Mesothelial cell of epicardium (in vitro differentiated cells): ENCODE measurements at regions not wholly inside any gene's neighbourhood (a gene's known extent, or its start where the extent isn't known, plus 50 kb on each side); places are given as distances from the start of the nearest gene placed in this dataset.
A peak's percentile ranks its signal among the peaks of the same experiment; 100 is the strongest.
"Not testable (repeated sequence)": the region's sequence is repeated elsewhere in the genome, so short reads cannot be mapped to it uniquely, and the experiment has no call there.

Experiments used
- DNase-seq, 2 experiments: peaks; one replicate each; pipeline ENCODE4 v3.0.0; 2021; ENCODE audit warnings: low spot score in 2 of 2; ENCODE audit not compliant: unreplicated experiment in 2 of 2
- H3K27ac Mint-ChIP-seq: 2 replicates; pipeline ENCODE4 v1.8.0; 2021; ENCODE audit warnings: mixed read lengths
- H3K27me3 Mint-ChIP-seq: 2 replicates; pipeline ENCODE4 v1.8.0; 2021; ENCODE audit warnings: low read depth, mixed read lengths
- H3K36me3 Mint-ChIP-seq: 2 replicates; pipeline ENCODE4 v1.8.0; 2021; ENCODE audit warnings: mixed read lengths
- H3K4me1 Mint-ChIP-seq: 2 replicates; pipeline ENCODE4 v1.8.0; 2021; ENCODE audit warnings: mixed read lengths
- H3K4me3 Mint-ChIP-seq: 2 replicates; pipeline ENCODE4 v1.8.0; 2021; ENCODE audit warnings: mild to moderate bottlenecking, moderate library complexity, mixed read lengths
- H3K9me3 Mint-ChIP-seq: 2 replicates; pipeline ENCODE4 v1.8.0; 2021; ENCODE audit warnings: mixed read lengths
- TF ChIP-seq, protein P1 (sequence below): fragments of 200-600 bp; sonication (generic); IDR thresholded peaks from one replicate; pipeline ENCODE4 v1.5.0; 2021; ENCODE audit warnings: antibody characterized with exemption; ENCODE audit not compliant: unreplicated experiment

DNA sequence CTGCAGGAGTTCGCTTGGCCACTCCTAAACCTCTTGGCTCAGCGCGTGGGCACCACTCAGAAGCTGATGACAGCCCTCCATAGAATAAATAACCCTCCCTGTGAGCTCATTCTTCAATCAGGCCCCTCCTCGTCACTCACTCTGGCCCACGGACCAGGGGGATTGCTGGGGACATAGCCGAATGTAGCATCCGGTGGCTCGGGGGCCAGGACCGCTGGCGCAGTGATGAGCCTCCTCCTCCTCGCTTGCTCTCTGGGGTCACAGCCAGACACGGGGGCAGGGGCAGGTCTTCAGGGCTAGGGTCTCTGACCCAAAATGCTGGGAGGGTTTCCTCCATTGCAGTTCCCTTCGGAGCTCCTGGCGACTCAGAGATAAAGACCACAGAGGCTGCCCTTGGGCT lies 79.9 kb downstream of the TFAP2C start:
- DNase-seq = no peak
- H3K27ac Mint-ChIP-seq = no peak overlapping the region
- H3K9me3 Mint-ChIP-seq = no peaks in the 10 kb centered on the region
- H3K27me3 Mint-ChIP-seq = peaks cover 1% of the 10 kb centered on the region
- no peaks in the 10 kb centered on the region for H3K36me3 Mint-ChIP-seq
- TF ChIP-seq, protein P1, sequence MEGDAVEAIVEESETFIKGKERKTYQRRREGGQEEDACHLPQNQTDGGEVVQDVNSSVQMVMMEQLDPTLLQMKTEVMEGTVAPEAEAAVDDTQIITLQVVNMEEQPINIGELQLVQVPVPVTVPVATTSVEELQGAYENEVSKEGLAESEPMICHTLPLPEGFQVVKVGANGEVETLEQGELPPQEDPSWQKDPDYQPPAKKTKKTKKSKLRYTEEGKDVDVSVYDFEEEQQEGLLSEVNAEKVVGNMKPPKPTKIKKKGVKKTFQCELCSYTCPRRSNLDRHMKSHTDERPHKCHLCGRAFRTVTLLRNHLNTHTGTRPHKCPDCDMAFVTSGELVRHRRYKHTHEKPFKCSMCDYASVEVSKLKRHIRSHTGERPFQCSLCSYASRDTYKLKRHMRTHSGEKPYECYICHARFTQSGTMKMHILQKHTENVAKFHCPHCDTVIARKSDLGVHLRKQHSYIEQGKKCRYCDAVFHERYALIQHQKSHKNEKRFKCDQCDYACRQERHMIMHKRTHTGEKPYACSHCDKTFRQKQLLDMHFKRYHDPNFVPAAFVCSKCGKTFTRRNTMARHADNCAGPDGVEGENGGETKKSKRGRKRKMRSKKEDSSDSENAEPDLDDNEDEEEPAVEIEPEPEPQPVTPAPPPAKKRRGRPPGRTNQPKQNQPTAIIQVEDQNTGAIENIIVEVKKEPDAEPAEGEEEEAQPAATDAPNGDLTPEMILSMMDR = no peak
- peaks cover 13% of the 10 kb centered on the region for H3K4me1 Mint-ChIP-seq
- no peak overlapping the region for H3K4me3 Mint-ChIP-seq

DNA sequence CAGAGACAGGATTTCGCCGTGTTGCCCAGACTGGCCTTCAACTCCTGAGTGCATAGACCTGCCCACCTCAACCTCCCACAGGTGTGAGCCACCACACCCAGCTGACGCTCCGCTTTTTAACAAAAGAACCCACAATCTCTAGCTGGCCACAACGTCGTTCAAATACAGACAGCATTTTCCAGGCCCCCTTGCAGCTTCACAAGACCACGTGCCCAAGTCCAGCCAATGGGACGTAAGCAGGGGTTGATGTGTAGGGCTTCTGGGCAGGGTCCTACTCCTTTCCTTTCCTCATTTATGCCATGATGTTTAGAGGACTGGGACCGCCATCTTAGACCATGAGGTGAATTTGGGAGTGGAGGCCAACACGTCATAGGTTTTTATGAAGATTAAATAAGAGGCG lies 81.0 kb downstream of the TFAP2C start:
- peaks cover 1% of the 10 kb centered on the region for H3K27me3 Mint-ChIP-seq
- TF ChIP-seq, protein P1 = no peak
- DNase-seq = no peak
- no peaks in the 10 kb centered on the region for H3K36me3 Mint-ChIP-seq
- H3K9me3 Mint-ChIP-seq = no peaks in the 10 kb centered on the region
- H3K4me1 Mint-ChIP-seq = peaks cover 13% of the 10 kb centered on the region
- no peak overlapping the region for H3K4me3 Mint-ChIP-seq
- no peak overlapping the region for H3K27ac Mint-ChIP-seq

DNA sequence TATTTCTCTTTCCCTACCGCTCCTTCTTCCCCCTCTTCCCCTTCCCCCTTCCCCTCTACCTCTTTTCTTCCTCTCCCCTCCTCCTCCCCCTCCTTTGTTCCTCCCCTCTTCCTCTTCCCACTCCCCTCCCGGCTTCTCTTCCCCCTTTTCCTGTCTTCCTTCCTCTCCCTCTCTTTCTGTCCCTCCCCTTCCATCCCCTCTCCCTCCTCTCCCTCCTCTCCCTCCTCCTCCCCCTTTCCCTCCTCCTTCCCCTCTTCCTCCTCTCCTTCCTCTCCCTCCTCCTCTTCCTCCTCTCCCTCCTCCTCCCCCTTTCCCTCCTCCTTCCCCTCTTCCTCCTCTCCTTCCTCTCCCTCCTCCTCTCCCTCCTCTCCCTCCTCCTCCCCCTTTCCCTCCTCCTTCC lies 81.5 kb downstream of the TFAP2C start:
- not testable (repeated sequence) for H3K36me3 Mint-ChIP-seq, DNase-seq, H3K9me3 Mint-ChIP-seq, H3K4me3 Mint-ChIP-seq, H3K27me3 Mint-ChIP-seq, H3K27ac Mint-ChIP-seq
- H3K4me1 Mint-ChIP-seq = peaks cover 13% of the 10 kb centered on the region

DNA sequence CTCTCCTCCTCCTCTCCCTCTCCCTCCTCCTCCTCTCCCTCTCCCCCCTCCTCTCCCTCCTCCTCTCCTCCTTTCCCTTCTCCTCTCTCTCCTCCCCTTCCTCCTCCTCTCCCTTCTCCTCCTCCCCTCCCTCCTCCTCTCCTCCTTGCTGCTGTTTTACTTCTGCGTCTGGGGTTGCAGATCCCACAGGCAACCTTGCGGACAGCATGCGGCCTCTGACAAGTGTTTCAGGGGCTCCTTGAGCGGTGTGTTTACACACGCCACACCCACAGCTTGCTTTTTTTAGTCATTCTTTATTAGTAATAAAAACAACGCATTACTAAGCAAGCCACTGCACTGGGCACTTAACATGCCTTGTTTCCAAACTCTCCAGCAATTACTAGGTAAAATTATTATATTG lies 81.9 kb downstream of the TFAP2C start:
- DNase-seq = no peak
- H3K9me3 Mint-ChIP-seq = no peaks in the 10 kb centered on the region
- TF ChIP-seq, protein P1 = no peak
- H3K27me3 Mint-ChIP-seq = peaks cover 1% of the 10 kb centered on the region
- H3K27ac Mint-ChIP-seq = peak overlapping the region; percentile 88
- no peaks in the 10 kb centered on the region for H3K36me3 Mint-ChIP-seq
- peaks cover 13% of the 10 kb centered on the region for H3K4me1 Mint-ChIP-seq
- no peak overlapping the region for H3K4me3 Mint-ChIP-seq

DNA sequence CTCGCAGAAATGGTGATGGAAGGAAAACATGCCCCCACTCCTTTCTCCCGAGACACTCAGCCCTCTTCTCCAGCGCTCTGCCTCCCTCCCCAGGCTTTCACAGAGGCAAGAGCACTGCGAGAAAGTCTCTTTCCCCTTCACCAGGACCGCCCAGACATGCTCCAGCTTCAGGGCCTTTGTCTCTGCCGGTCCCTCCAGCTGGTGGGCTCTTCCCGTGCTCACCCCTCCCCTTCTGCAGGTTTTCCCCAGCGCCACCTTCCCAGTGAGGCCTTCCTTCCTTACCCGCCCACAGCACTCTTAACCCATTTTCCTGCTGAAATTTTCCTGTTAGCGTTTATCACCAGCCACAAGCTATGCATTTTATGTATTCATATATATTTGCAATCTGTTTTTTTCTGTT lies 86.2 kb downstream of the TFAP2C start:
- no peak for DNase-seq
- no peaks in the 10 kb centered on the region for H3K9me3 Mint-ChIP-seq
- H3K27me3 Mint-ChIP-seq = peaks cover 1% of the 10 kb centered on the region
- H3K4me1 Mint-ChIP-seq = peaks cover 13% of the 10 kb centered on the region
- no peak overlapping the region for H3K27ac Mint-ChIP-seq
- no peak overlapping the region for H3K4me3 Mint-ChIP-seq
- TF ChIP-seq, protein P1 = no peak
- no peaks in the 10 kb centered on the region for H3K36me3 Mint-ChIP-seq

DNA sequence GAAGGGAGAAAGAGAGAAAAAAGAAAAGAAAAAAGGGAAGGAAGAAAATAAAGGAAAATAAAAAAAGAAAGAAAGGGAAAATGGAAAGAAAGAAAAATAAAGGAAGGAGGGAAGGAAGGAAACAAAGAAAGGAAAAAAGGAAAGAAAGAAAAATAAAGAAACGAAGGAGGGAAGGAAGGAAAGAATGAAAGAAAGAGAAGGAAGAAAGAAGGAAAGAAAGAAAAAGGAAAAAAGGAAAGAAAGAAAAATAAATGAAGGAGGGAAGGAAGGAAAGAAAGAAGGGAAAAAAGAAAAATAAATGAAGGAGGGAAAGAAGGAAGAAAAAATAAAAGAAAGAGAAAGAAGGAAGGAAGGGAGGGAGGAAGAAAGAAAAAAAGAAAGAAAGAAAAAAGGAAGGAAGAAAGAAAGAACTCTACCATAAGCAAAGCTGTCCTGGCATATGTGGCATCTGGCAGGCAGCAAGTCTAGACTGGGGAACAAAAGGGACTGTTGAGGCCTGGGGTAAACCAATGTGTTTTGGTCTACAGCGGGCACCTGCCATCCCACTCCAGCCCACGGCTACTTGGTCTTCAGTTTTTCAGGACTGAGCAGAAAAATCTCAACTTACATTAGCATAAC lies 86.9 kb downstream of the TFAP2C start:
- Mint-ChIP-seq H3K27me3 (peaks cover under 1% of the 10 kb centered on the region), H3K4me1 (peaks cover 12% of the 10 kb centered on the region), H3K36me3 (no peaks in the 10 kb centered on the region), H3K27ac (no peak overlapping the region), H3K4me3 (no peak overlapping the region), H3K9me3 (no peaks in the 10 kb centered on the region)
- TF ChIP-seq, protein P1 = no peak
- DNase-seq = no peak
